Activated CD8-positive, alpha-beta T cell treated with anti-CD3 and anti-CD28 coated beads for 36 hours (primary cell): ENCODE measurements at regions not wholly inside any gene's neighbourhood (a gene's known extent, or its start where the extent isn't known, plus 50 kb on each side); places are given as distances from the start of the nearest gene placed in this dataset.

Experiments used
- ATAC-seq: fragments of 200-7000 bp; cut with Tn5 transposase; one replicate; pipeline ENCODE4 v1.10.0; 2021; ENCODE audit warnings: mild to moderate bottlenecking, moderate library complexity
- CTCF ChIA-PET: fragments of 350-600 bp; sonication (Branson Sonifier 250); formaldehyde crosslinking; loops from one replicate; lab custom pipeline; 2021; ENCODE audit warnings: antibody characterized with exemption; lab: Charles Lee
- POLR2A ChIA-PET: fragments of 350-600 bp; sonication (Branson Sonifier 250); formaldehyde crosslinking; loops from one replicate; lab custom pipeline; 2021; ENCODE audit warnings: antibody characterized with exemption; lab: Charles Lee
- DNase-seq: peaks from one replicate; pipeline ENCODE4 v3.0.0-alpha.2; 2020
- H3K27ac Mint-ChIP-seq: one replicate; pipeline ENCODE4 v1.8.0; 2021; ENCODE audit warnings: mild to moderate bottlenecking, mixed read lengths
- H3K27me3 Mint-ChIP-seq: one replicate; pipeline ENCODE4 v1.8.0; 2021; ENCODE audit warnings: mixed read lengths
- H3K36me3 Mint-ChIP-seq: one replicate; pipeline ENCODE4 v1.8.0; 2021; ENCODE audit warnings: low read depth, mixed read lengths
- H3K4me1 Mint-ChIP-seq: one replicate; pipeline ENCODE4 v1.8.0; 2021; ENCODE audit warnings: low read depth, mixed read lengths
- H3K4me3 Mint-ChIP-seq: one replicate; pipeline ENCODE4 v1.8.0; 2021; ENCODE audit warnings: mild to moderate bottlenecking, moderate library complexity, mixed read lengths
- H3K9me3 Mint-ChIP-seq: one replicate; pipeline ENCODE4 v1.8.0; 2021; ENCODE audit warnings: mixed read lengths
- intact Hi-C: fragments of 100-400 bp; cut with micrococcal nuclease; formaldehyde crosslinking; loops from one replicate; pipeline ENCODE4 v1.10.0; 2022
- TF ChIP-seq, protein P1 (sequence below): fragments of 200-600 bp; IDR thresholded peaks from one replicate; pipeline ENCODE4 v1.8.0; 2022; ENCODE audit warnings: antibody characterized with exemption, mild to moderate bottlenecking

DNA sequence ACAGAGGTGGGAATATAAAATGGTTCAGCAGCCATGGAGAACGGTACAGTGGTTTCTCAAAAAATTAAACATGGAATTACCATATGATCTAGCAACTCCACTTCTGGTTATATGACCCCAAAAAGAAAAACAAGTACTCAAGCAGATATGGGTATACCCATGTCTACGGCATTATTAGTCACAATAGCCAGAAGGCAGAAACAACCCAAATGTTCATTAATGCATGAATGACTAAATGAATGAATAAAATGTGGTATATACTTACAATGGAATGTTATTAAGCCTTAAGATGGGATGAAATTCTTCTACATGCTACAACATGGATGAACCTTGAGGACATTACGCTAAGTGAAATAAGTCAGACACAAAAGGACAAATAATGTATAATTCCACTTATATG lies 141.3 kb upstream of the FOXN2 start:
- TF ChIP-seq, protein P1, sequence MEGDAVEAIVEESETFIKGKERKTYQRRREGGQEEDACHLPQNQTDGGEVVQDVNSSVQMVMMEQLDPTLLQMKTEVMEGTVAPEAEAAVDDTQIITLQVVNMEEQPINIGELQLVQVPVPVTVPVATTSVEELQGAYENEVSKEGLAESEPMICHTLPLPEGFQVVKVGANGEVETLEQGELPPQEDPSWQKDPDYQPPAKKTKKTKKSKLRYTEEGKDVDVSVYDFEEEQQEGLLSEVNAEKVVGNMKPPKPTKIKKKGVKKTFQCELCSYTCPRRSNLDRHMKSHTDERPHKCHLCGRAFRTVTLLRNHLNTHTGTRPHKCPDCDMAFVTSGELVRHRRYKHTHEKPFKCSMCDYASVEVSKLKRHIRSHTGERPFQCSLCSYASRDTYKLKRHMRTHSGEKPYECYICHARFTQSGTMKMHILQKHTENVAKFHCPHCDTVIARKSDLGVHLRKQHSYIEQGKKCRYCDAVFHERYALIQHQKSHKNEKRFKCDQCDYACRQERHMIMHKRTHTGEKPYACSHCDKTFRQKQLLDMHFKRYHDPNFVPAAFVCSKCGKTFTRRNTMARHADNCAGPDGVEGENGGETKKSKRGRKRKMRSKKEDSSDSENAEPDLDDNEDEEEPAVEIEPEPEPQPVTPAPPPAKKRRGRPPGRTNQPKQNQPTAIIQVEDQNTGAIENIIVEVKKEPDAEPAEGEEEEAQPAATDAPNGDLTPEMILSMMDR: no peak
- ATAC-seq: no peak
- Mint-ChIP-seq H3K4me3 (no peak overlapping the region), H3K4me1 (no peaks in the 10 kb centered on the region), H3K27me3 (no peaks in the 10 kb centered on the region), H3K9me3 (no peaks in the 10 kb centered on the region), H3K27ac (no peak overlapping the region), H3K36me3 (no peaks in the 10 kb centered on the region)
- no peak for DNase-seq
- intact Hi-C loops: no loop called here
- POLR2A ChIA-PET: no interaction called here
- CTCF ChIA-PET: no interaction called here

DNA sequence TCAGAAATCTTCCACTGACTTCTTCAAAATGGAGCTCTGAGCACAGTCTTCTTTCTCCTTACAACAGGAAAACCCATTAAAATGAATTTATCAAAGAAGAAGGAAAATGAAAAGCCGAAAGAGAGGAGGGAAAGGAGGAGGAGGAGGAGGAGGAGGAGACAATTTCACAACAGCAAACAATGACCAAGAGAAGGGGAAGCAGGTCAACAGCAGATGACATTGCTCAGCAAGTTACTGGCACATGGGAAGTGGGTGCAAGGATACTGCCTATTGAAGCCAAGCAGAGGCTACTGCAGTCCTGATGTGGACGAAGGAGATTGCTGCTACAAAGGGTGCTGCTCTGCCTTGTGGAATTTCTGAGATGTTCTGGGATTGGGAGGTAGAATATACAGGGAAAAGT lies 140.0 kb upstream of the FOXN2 start:
- intact Hi-C loops: no loop called here
- H3K9me3 Mint-ChIP-seq: no peaks in the 10 kb centered on the region
- H3K4me3 Mint-ChIP-seq: no peak overlapping the region
- H3K27ac Mint-ChIP-seq: no peak overlapping the region
- no peaks in the 10 kb centered on the region for H3K36me3 Mint-ChIP-seq
- H3K27me3 Mint-ChIP-seq: no peaks in the 10 kb centered on the region
- DNase-seq (no peak), ATAC-seq (no peak)
- CTCF ChIA-PET: no interaction called here
- no peaks in the 10 kb centered on the region for H3K4me1 Mint-ChIP-seq
- TF ChIP-seq, protein P1: no peak
- POLR2A ChIA-PET: interaction anchor here (0.6 kb wide), 1 partner anchor 26 kb away, joined by 3 read pairs; no protein-coding TSS in a partner anchor

DNA sequence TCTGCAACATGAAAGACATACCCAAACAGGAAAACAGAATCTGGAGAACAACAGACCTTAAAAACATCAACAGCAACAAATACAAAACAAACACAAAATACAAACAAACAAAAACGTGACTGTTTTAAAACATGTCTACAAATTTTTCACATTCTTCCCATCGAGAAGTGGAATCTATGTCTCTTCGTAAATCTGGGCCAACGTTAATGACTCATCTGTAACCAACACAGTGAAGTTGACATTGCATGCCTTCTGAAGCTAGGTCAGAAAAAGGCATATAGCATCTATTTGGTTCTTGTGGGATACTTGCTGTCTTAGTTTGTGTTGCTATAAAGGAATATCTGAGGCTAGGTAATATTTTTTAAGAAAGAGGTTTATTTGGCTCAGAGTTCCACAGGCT lies 139.2 kb upstream of the FOXN2 start:
- no peak for DNase-seq
- H3K27ac Mint-ChIP-seq: no peak overlapping the region
- ChIA-PET POLR2A (no interaction called here), CTCF (no interaction called here)
- H3K36me3 Mint-ChIP-seq: no peaks in the 10 kb centered on the region
- H3K4me3 Mint-ChIP-seq: no peak overlapping the region
- no peaks in the 10 kb centered on the region for H3K4me1 Mint-ChIP-seq
- ATAC-seq: no peak
- no peaks in the 10 kb centered on the region for H3K27me3 Mint-ChIP-seq
- H3K9me3 Mint-ChIP-seq: no peaks in the 10 kb centered on the region
- intact Hi-C loops: no loop called here
- TF ChIP-seq, protein P1: no peak

DNA sequence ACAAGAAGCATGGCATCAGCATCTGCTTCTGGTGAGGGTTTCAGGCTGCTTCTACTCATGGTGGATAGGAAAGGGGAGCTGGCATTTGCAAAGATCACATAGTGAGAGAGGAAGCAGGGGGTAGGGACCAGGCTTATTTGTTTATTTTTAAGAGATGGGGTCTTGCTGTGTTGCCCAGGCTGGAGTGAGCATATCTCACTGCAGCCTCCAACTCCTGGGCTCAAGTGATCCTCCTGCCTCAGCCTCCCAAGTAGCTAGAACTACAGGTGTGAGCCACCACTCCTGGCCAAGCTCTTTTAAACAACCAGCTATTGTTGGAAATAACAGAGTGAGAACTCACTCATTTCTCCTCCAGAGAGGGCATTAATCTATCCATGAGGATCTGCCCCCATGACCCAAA lies 138.8 kb upstream of the FOXN2 start:
- no peaks in the 10 kb centered on the region for H3K4me1 Mint-ChIP-seq
- no peak overlapping the region for H3K4me3 Mint-ChIP-seq
- no peak overlapping the region for H3K27ac Mint-ChIP-seq
- ATAC-seq (no peak), DNase-seq (no peak)
- H3K36me3 Mint-ChIP-seq: no peaks in the 10 kb centered on the region
- ChIA-PET POLR2A (no interaction called here), CTCF (no interaction called here)
- no peaks in the 10 kb centered on the region for H3K9me3 Mint-ChIP-seq
- intact Hi-C loops: no loop called here
- no peaks in the 10 kb centered on the region for H3K27me3 Mint-ChIP-seq
- TF ChIP-seq, protein P1: no peak

DNA sequence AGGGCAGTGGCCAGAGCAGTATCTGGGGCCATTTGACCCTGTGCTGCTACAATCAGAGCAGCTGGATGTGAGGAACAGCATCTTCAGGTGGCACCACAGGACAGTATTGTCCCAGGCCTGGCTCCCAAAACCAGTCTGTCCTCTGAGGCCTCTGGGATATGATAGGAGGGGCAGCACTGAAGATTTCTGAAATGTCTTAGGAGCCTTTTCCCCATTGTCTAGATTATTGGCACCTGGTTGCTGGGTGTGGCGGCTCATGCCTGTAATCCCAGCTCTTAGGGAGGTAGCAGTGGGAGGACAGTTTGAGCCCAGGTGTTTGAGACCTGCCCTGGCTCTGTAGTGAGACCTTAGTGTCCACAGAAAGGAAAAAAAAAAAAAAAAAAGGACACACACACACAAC lies 137.6 kb upstream of the FOXN2 start:
- ATAC-seq (no peak), DNase-seq (no peak)
- TF ChIP-seq, protein P1: no peak
- Mint-ChIP-seq H3K4me1 (no peaks in the 10 kb centered on the region), H3K9me3 (no peaks in the 10 kb centered on the region), H3K36me3 (no peaks in the 10 kb centered on the region), H3K27ac (no peak overlapping the region), H3K27me3 (no peaks in the 10 kb centered on the region), H3K4me3 (no peak overlapping the region)
- ChIA-PET CTCF (interaction anchor here (1.5 kb wide), 1 partner anchor 44 kb away, joined by 3 read pairs; no protein-coding TSS in a partner anchor), POLR2A (no interaction called here)
- intact Hi-C loops: no loop called here
